GM18520 (cell line): ENCODE measurements at regions not wholly inside any gene's neighbourhood (a gene's known extent, or its start where the extent isn't known, plus 50 kb on each side); places are given as distances from the start of the nearest gene placed in this dataset.

Source experiments
- ATAC-seq: cut with Tn5 transposase; IDR thresholded peaks from one replicate; pipeline ENCODE4 v1.9.1; 2021; ENCODE audit not compliant: unreplicated experiment

- no peak for ATAC-seq
Observed at GRCh38 chr9:108473209-108474112, 382.3 kb downstream of the ACTL7B start.

- ATAC-seq = no peak
Observed at GRCh38 chr9:108469654-108470053, 386.1 kb downstream of the ACTL7B start.

GRCh38 chr9:108468364-108468763, 387.4 kb downstream of the ACTL7B start:
- no peak for ATAC-seq

GRCh38 chr9:108467653-108468324, 388.0 kb downstream of the ACTL7B start:
- ATAC-seq = no peak

- ATAC-seq = no peak
Observed at GRCh38 chr9:108467161-108467560, 388.6 kb downstream of the ACTL7B start.

GRCh38 chr9:108466304-108466703, 389.5 kb downstream of the ACTL7B start:
- ATAC-seq = no peak

- ATAC-seq = no peak
Observed at GRCh38 chr9:108463932-108464606, 391.7 kb downstream of the ACTL7B start.

- no peak for ATAC-seq
Observed at GRCh38 chr9:108456903-108457302, 398.9 kb downstream of the ACTL7B start.

GRCh38 chr9:108445431-108446071, 410.2 kb downstream of the ACTL7B start:
- ATAC-seq = no peak

- no peak for ATAC-seq
Observed at GRCh38 chr9:108444400-108445358, 411.1 kb downstream of the ACTL7B start.

- no peak for ATAC-seq
Observed at GRCh38 chr9:108443741-108444140, 412.0 kb downstream of the ACTL7B start.

- no peak for ATAC-seq
Observed at GRCh38 chr9:108443019-108443633, 412.7 kb downstream of the ACTL7B start.

GRCh38 chr9:108442627-108443018, 413.2 kb downstream of the ACTL7B start:
- ATAC-seq = no peak

- no peak for ATAC-seq
Observed at GRCh38 chr9:108441726-108442125, 414.1 kb downstream of the ACTL7B start.

- no peak for ATAC-seq
Observed at GRCh38 chr9:108441251-108441650, 414.5 kb downstream of the ACTL7B start.

- no peak for ATAC-seq
Observed at GRCh38 chr9:108439947-108440346, 415.8 kb downstream of the ACTL7B start.

- no peak for ATAC-seq
Observed at GRCh38 chr9:108437656-108438055, 418.1 kb downstream of the ACTL7B start.

- no peak for ATAC-seq
Observed at GRCh38 chr9:108436448-108436847, 419.3 kb downstream of the ACTL7B start.

- no peak for ATAC-seq
Observed at GRCh38 chr9:108434502-108434901, 421.3 kb downstream of the ACTL7B start.

GRCh38 chr9:108434036-108434435, 421.8 kb downstream of the ACTL7B start:
- ATAC-seq = no peak
